Activated CD8-positive, alpha-beta memory T cell treated with anti-CD3 and anti-CD28 coated beads for 36 hours (primary cell): ENCODE measurements at regions not wholly inside any gene's neighbourhood (a gene's known extent, or its start where the extent isn't known, plus 50 kb on each side); places are given as distances from the start of the nearest gene placed in this dataset.

ENCODE experiments used
- CTCF ChIA-PET: fragments of 350-600 bp; sonication (Branson Sonifier 250); formaldehyde crosslinking; loops from one replicate; lab custom pipeline; 2021; ENCODE audit warnings: antibody characterized with exemption; lab: Charles Lee
- POLR2A ChIA-PET: fragments of 350-600 bp; sonication (Branson Sonifier 250); formaldehyde crosslinking; loops from one replicate; lab custom pipeline; 2021; ENCODE audit warnings: antibody characterized with exemption; lab: Charles Lee

GRCh38 chr6:101003075-101003474 lies 121.9 kb upstream of the ASCC3 start:
- POLR2A ChIA-PET: no interaction called here
- CTCF ChIA-PET: no interaction called here

GRCh38 chr6:101011186-101011585 lies 130.1 kb upstream of the ASCC3 start:
- ChIA-PET POLR2A (no interaction called here), CTCF (no interaction called here)

- ChIA-PET CTCF (no interaction called here), POLR2A (no interaction called here)
Observed at GRCh38 chr6:101013612-101014195, 132.6 kb upstream of the ASCC3 start.

- ChIA-PET CTCF (no interaction called here), POLR2A (no interaction called here)
Observed at GRCh38 chr6:101015541-101015940, 134.4 kb upstream of the ASCC3 start.

GRCh38 chr6:101016163-101016562 lies 135.0 kb upstream of the ASCC3 start:
- ChIA-PET POLR2A (no interaction called here), CTCF (no interaction called here)

- POLR2A ChIA-PET: no interaction called here
- CTCF ChIA-PET: no interaction called here
Observed at GRCh38 chr6:101018157-101018556, 137.0 kb upstream of the ASCC3 start.

GRCh38 chr6:101021504-101021903 lies 140.4 kb upstream of the ASCC3 start:
- ChIA-PET POLR2A (no interaction called here), CTCF (no interaction called here)

- ChIA-PET CTCF (interaction anchor here (0.6 kb wide), 1 partner anchor 255 kb away, joined by 3 read pairs; no protein-coding TSS in a partner anchor), POLR2A (no interaction called here)
Observed at GRCh38 chr6:101042966-101043365, 161.8 kb upstream of the ASCC3 start.

- POLR2A ChIA-PET: no interaction called here
- CTCF ChIA-PET: no interaction called here
Observed at GRCh38 chr6:101058296-101058695, 177.2 kb upstream of the ASCC3 start.

- POLR2A ChIA-PET: no interaction called here
- CTCF ChIA-PET: no interaction called here
Observed at GRCh38 chr6:101066481-101066880, 185.4 kb upstream of the ASCC3 start.

GRCh38 chr6:101069191-101069795 lies 188.2 kb upstream of the ASCC3 start:
- CTCF ChIA-PET: no interaction called here

GRCh38 chr6:101070044-101070608 lies 189.0 kb upstream of the ASCC3 start:
- CTCF ChIA-PET: no interaction called here
- POLR2A ChIA-PET: no interaction called here

More at GRCh38 chr6:101069191-101069795, 188.2 kb upstream of the ASCC3 start:
- POLR2A ChIA-PET: no interaction called here

- ChIA-PET POLR2A (no interaction called here), CTCF (no interaction called here)
Observed at GRCh38 chr6:101077344-101077743, 196.2 kb upstream of the ASCC3 start.

- ChIA-PET POLR2A (no interaction called here), CTCF (no interaction called here)
Observed at GRCh38 chr6:101079696-101080270, 198.7 kb upstream of the ASCC3 start.

GRCh38 chr6:101080597-101080996 lies 199.5 kb upstream of the ASCC3 start:
- ChIA-PET CTCF (no interaction called here), POLR2A (no interaction called here)

GRCh38 chr6:101083533-101084175 lies 202.5 kb upstream of the ASCC3 start:
- CTCF ChIA-PET: no interaction called here
- POLR2A ChIA-PET: no interaction called here

- CTCF ChIA-PET: interaction anchor here (0.5 kb wide), 1 partner anchor 254 kb away, joined by 3 read pairs; no protein-coding TSS in a partner anchor
- POLR2A ChIA-PET: no interaction called here
Observed at GRCh38 chr6:101085327-101085726, 204.2 kb upstream of the ASCC3 start.

GRCh38 chr6:101086473-101086872 lies 205.3 kb upstream of the ASCC3 start:
- CTCF ChIA-PET: no interaction called here

GRCh38 chr6:101088594-101088993 lies 207.5 kb upstream of the ASCC3 start:
- ChIA-PET CTCF (no interaction called here), POLR2A (no interaction called here)

More at GRCh38 chr6:101086473-101086872, 205.3 kb upstream of the ASCC3 start:
- POLR2A ChIA-PET: no interaction called here

- ChIA-PET POLR2A (no interaction called here), CTCF (no interaction called here)
Observed at GRCh38 chr6:101089640-101090039, 208.5 kb upstream of the ASCC3 start.
